Adipocyte (in vitro differentiated cells): ENCODE measurements at regions not wholly inside any gene's neighbourhood (a gene's known extent, or its start where the extent isn't known, plus 50 kb on each side); places are given as distances from the start of the nearest gene placed in this dataset.
A peak's percentile ranks its signal among the peaks of the same experiment; 100 is the strongest.

Experiments
- DNase-seq: peaks from one replicate; pipeline ENCODE4 v3.0.0-alpha.2; 2015; ENCODE audit warnings: low read depth
- H3K27me3 ChIP-seq: replicated peaks from 2 replicates; pipeline ENCODE4 v1.7.0; 2013; ENCODE audit warnings: mild to moderate bottlenecking, low read length, moderate library complexity; ENCODE audit not compliant: control insufficient read depth, insufficient read depth
- H3K36me3 ChIP-seq: 2 replicates; pipeline ENCODE4 v1.7.0; 2013; ENCODE audit warnings: low read length, mild to moderate bottlenecking, moderate library complexity; ENCODE audit not compliant: control insufficient read depth, insufficient read depth, severe bottlenecking
- H3K4me1 ChIP-seq: 2 replicates; pipeline ENCODE4 v1.7.0; 2013; ENCODE audit warnings: mild to moderate bottlenecking, low read length, moderate library complexity; ENCODE audit not compliant: control insufficient read depth, insufficient read depth
- H3K4me3 ChIP-seq: 2 replicates; pipeline ENCODE4 v1.7.0; 2013; ENCODE audit warnings: mild to moderate bottlenecking, low read length, moderate library complexity
- H3K9ac ChIP-seq: 2 replicates; pipeline ENCODE4 v1.7.0; 2013; ENCODE audit warnings: mild to moderate bottlenecking, low read length, moderate library complexity
- H3K9me3 ChIP-seq: 2 replicates; pipeline ENCODE4 v1.7.0; 2013; ENCODE audit warnings: mild to moderate bottlenecking, low read length, moderate library complexity; ENCODE audit not compliant: control insufficient read depth

DNA sequence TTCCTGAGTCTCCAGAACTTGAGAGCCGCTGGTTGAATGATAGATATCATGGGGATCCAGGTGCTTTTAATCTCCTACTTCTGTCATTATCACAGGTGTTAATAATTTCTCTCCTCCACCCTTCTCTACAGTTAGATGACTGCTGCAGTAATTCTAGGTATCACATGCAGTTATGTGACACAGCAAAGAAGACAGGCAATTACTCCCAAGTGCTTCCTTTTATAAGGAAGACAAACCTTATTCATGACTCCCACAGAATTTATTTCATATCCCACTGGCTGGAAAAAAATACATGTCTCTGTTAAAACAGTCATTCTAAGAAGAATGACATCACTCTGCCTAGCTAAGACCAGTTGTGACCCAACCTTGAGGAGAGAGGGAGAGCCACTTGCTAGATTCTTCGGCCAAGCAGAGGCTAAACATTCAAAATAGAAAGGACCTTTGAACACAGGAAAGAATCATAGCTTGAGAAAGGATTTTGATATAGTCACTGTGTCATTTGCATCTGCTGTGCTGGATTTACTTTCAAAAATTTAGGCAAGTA, 500.6 kb downstream of the SI start:
- no peaks in the 10 kb centered on the region for H3K27me3 ChIP-seq
- H3K4me1 ChIP-seq: no peaks in the 10 kb centered on the region
- no peak overlapping the region for H3K9ac ChIP-seq
- no peak for DNase-seq
- no peaks in the 10 kb centered on the region for H3K9me3 ChIP-seq
- no peaks in the 10 kb centered on the region for H3K36me3 ChIP-seq
- no peak overlapping the region for H3K4me3 ChIP-seq

DNA sequence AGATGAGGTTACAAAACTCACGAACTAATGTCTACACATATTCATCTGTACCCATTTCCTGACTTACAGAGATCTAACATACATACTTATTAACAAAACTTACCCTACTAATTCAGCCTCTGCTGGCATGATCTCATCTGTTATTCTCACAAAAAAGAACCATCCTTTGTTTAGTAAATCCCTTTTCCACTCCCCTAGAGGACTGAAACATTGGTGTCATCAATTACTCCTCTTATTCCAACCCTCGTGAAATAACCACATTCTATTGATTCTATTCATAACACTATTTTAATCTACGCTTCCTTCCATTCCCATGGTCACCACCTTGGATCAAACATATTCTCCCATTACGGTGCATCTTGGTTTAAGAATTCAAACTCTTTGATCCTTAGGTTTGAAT, 505.9 kb downstream of the SI start:
- Histone ChIP-seq H3K36me3 (no peaks in the 10 kb centered on the region), H3K27me3 (no peaks in the 10 kb centered on the region), H3K4me3 (no peak overlapping the region), H3K4me1 (no peaks in the 10 kb centered on the region), H3K9me3 (no peaks in the 10 kb centered on the region), H3K9ac (no peak overlapping the region)
- DNase-seq: no peak

DNA sequence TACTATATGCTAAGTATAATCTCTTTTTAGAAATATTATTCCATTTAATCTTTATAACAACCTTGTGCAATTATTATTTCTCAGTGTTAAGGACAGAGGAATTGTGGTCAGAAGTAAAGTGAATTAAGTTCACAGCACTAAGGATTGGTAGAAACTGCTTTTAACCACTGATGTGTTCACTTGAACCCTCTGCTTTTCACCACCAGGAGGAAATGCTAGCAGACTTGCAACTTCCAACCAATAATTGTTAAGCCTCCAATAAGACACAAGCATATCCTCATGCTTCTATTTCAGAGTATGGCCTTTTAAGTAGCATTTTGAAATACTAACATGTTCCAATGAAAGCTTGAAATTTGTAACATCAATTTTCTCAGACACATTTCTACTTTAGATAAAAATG, 527.4 kb downstream of the SI start:
- Histone ChIP-seq H3K27me3 (no peaks in the 10 kb centered on the region), H3K9ac (no peak overlapping the region), H3K4me3 (no peak overlapping the region), H3K4me1 (no peaks in the 10 kb centered on the region), H3K36me3 (no peaks in the 10 kb centered on the region), H3K9me3 (no peaks in the 10 kb centered on the region)
- DNase-seq: peak; percentile 20

DNA sequence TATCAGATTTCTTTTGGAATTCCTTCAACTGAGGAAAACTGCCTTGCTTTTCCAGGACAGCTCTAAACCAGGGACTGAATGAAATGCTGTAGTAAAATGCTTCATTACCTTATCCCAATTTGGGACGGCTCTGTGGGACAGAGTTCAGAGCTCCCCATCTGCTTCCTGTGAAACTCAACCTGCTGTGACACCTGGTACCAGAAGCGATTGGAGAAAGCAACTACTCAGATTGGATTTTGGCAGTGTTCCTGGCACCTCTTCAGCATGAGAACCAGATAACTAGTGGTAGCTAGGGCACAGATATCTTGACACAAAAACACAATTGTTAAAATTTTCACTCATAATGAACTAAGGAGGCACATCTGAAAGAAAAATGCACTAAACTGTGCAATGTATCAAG, 539.1 kb downstream of the SI start:
- no peak overlapping the region for H3K4me3 ChIP-seq
- no peaks in the 10 kb centered on the region for H3K9me3 ChIP-seq
- H3K4me1 ChIP-seq: no peaks in the 10 kb centered on the region
- no peaks in the 10 kb centered on the region for H3K27me3 ChIP-seq
- no peak overlapping the region for H3K9ac ChIP-seq
- no peak for DNase-seq
- no peaks in the 10 kb centered on the region for H3K36me3 ChIP-seq

DNA sequence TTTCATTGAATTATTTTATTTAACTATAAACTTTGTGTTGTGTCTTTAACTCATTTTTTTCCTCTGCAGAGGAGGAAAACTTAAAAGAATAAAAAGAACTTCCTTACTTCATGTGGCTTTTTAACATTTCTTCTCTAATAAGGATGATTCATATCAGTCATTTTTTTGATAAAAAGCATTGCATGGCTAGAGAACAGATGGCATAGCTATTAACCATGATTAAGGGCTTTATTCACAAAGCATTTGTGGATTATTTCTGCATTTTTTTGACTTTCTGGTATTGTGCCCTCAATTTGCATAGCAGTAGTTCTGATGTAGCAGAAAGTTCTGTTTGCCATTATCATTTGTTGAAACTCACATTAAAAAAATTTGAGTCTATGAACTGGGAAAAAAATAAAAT, 540.8 kb downstream of the SI start:
- DNase-seq: peak; percentile 4
- Histone ChIP-seq H3K9me3 (no peaks in the 10 kb centered on the region), H3K36me3 (no peaks in the 10 kb centered on the region), H3K4me3 (no peak overlapping the region), H3K4me1 (no peaks in the 10 kb centered on the region), H3K27me3 (no peaks in the 10 kb centered on the region), H3K9ac (no peak overlapping the region)

DNA sequence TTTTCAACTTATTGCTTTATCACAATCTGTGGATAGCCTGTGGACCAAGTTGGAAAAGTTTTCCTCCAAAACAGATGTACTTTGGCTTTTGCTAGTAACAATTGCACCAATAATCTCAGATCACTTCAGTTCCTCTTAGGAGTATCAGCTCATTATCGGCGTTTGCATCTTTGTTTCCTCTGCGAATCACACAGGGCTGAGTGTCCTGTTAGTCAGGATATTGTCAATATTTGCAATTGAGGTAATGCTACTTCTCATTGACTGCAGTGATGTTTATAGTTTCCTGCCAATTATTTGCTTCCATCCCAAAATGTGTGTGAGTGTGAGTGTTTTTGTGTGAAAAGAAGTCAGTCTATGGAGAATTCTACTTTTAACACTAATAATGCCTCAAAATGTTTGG, 545.0 kb downstream of the SI start:
- no peak overlapping the region for H3K9ac ChIP-seq
- H3K27me3 ChIP-seq: no peaks in the 10 kb centered on the region
- H3K4me1 ChIP-seq: no peaks in the 10 kb centered on the region
- H3K9me3 ChIP-seq: no peaks in the 10 kb centered on the region
- no peak for DNase-seq
- no peak overlapping the region for H3K4me3 ChIP-seq
- H3K36me3 ChIP-seq: no peaks in the 10 kb centered on the region

DNA sequence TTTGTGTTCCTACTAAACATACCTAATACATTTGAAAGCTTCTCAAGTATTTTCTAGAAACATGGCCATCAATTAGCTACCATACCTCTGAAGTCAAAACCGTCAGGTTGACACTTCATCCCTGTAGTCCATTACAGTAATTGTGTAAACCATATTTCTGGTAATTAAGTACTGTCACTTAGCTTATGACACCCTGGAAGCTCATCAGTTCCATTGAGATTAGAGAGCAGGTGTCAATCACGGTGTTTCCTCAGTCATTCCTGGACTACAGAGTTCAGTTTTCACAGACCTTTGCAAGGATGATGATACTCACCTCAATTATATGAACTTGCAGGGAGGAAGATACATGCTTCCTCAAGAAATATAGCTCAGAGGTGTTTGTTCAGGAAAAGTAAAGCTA, 552.0 kb downstream of the SI start:
- H3K9ac ChIP-seq: no peak overlapping the region
- no peaks in the 10 kb centered on the region for H3K36me3 ChIP-seq
- no peaks in the 10 kb centered on the region for H3K4me1 ChIP-seq
- H3K9me3 ChIP-seq: peaks cover 12% of the 10 kb centered on the region
- no peak for DNase-seq
- no peaks in the 10 kb centered on the region for H3K27me3 ChIP-seq
- no peak overlapping the region for H3K4me3 ChIP-seq

DNA sequence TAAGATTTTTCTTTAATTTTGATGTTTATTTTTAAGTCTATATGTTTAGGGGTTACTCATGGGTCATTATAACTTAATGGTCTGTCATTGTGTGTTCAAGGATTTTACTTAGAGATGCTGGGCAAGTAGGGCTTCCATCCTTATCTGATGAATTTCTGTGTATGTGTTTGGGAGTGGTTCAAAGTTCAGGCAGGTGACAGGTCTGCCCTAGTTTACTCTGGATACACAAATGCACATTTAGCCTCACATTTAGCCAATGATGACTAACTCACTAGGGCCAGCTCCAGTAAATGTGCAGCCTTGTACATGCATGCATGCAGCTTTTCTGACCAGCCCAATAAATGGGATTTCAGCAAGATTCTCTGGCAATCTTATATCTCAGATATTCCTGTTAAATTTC, 554.1 kb downstream of the SI start:
- H3K4me3 ChIP-seq: no peak overlapping the region
- no peaks in the 10 kb centered on the region for H3K27me3 ChIP-seq
- no peak for DNase-seq
- no peak overlapping the region for H3K9ac ChIP-seq
- H3K36me3 ChIP-seq: no peaks in the 10 kb centered on the region
- no peaks in the 10 kb centered on the region for H3K4me1 ChIP-seq
- peaks cover 12% of the 10 kb centered on the region for H3K9me3 ChIP-seq

DNA sequence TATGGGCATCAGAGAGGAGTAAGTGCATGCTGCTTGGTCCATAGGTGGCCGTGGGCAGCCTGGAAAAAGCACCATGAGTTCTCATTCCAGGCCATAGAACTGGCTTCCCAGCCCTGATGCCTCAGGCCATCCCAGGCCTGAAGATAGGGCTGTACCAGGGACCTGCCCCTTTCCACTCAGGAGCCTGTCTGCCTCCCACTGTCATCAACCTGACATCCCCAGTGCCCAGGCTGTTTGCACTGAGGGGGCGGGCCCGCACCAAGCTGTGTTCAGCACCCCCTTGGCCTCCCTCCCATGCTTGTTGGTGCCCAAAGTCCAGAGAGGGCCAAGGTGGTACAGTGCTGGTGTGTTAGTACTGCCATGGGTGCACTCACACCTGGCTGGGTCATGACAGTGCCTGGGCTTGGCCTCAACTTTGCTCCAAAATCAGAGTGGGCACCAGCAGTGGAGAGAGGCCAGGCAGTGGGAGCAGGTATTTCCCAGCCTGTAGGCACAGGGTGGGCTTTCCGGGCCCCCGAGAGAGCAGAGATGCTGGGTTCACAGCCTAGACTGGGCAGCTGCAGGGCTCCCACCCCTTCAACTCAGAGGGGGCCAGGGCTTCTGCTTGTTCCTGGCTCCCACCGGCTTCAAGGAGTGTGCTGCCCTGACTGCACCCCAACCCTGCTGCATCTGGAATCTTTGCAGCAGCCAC, 556.1 kb downstream of the SI start:
- Histone ChIP-seq H3K4me3 (no peak overlapping the region), H3K4me1 (no peaks in the 10 kb centered on the region), H3K36me3 (no peaks in the 10 kb centered on the region), H3K9ac (no peak overlapping the region), H3K27me3 (no peaks in the 10 kb centered on the region), H3K9me3 (peaks cover 21% of the 10 kb centered on the region)
- DNase-seq: no peak

DNA sequence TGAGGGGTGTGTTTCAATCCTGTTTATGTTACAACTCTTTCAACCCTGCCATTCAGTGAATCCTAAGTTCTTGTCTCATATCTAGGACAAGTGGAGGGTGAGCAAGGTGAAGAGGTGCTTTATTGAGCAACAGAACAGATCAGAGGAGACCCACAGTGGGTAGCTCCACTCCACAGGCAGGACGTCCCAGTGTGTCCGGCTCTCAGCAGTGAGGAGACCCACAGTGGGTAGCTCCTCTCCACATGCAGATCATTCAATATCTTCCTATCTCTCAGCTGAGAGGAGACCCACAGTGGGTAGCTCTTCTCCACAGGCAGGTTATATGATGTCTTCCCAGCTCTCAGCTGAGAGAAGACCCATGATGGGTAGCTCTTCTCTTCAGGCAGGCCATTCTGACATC, 556.7 kb downstream of the SI start:
- H3K9me3 ChIP-seq: peaks cover 21% of the 10 kb centered on the region
- DNase-seq: no peak
- H3K9ac ChIP-seq: no peak overlapping the region
- no peak overlapping the region for H3K4me3 ChIP-seq
- H3K4me1 ChIP-seq: no peaks in the 10 kb centered on the region
- no peaks in the 10 kb centered on the region for H3K36me3 ChIP-seq
- no peaks in the 10 kb centered on the region for H3K27me3 ChIP-seq

DNA sequence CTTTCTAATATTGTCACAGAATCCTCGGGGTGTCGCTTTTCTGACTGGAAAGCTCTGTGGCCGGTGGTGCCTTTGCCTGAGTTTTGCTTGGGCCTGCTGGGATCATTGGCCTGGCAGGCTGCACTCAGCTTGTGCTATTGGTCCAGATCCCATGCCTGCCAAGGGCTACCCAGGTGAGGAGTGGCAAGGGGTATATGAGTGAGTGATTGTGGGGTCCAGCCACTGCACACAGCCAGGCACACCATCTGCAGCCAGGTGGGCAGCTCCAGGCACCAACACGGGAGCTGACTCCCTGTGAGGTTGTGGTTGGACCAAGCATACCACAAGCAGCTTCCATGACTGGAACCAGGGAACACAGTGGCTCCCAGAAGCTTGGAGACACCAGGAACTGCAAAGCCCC, 557.2 kb downstream of the SI start:
- Histone ChIP-seq H3K4me3 (no peak overlapping the region), H3K9ac (no peak overlapping the region), H3K36me3 (no peaks in the 10 kb centered on the region), H3K9me3 (peaks cover 21% of the 10 kb centered on the region), H3K27me3 (no peaks in the 10 kb centered on the region), H3K4me1 (no peaks in the 10 kb centered on the region)
- DNase-seq: no peak

DNA sequence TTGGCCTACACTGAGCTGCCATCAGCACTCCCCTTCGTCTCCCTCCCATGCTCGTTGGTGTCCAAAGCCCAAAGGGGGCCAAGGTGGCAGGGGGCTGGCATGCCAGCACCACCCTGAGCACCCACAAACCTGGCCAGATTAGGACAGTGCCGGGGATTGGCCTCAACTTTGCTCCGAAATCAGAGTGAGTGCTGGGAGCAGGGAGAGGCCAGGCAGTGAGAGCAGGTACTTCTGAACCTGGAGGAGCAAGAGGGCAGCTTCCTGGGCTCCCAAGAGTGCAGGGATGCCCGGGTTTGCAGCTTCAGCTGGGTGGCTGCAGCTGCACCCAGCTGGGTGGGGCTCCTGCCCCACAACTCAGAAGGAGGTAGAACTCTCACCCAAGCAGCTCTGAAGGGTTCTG, 563.0 kb downstream of the SI start:
- no peak overlapping the region for H3K4me3 ChIP-seq
- no peaks in the 10 kb centered on the region for H3K36me3 ChIP-seq
- H3K4me1 ChIP-seq: no peaks in the 10 kb centered on the region
- no peak for DNase-seq
- H3K27me3 ChIP-seq: no peaks in the 10 kb centered on the region
- no peak overlapping the region for H3K9ac ChIP-seq
- peaks cover 10% of the 10 kb centered on the region for H3K9me3 ChIP-seq
